ENCODE measurements at regions not wholly inside any gene's neighbourhood (a gene's known extent, or its start where the extent isn't known, plus 50 kb on each side); places are given as distances from the start of the nearest gene placed in this dataset.

DNA sequence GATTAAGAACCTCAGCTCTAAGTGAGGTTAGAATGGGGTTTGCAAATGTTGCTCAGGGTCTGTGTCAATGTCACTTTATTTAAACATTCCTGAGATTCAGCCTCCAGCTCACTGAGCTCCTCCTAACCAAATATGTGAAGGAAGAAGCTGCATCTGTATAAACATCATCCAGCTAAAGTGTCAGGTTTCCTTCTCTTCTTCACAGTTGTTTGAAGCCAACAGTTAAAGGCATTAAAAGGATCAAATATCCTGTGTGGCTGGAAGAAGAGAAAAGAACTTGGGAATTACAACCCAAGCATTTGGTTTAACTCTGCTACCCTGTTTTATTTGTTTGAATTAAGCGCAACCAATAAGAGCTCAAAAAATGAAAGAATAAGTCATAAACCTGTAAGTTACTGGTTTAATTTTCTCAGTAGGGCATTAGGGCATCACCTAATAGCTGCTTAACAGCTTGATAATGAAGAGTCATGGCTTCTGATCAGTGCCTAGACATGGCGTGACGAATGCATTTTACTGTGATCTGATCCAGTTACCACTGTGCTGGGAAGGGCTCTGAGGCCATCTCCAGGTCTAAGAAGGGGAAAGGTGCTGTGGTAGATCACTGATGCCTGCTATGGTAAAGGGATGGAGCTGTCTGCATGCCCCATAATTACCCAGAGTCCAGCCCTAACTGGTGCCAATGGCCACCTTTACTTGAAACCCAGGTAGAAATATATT is 165.7 kb upstream of the TSC22D2 start:
- no peak overlapping the region for H3K4me3 ChIP-seq (ENCODE audit: low read depth, low read length)
- TF ChIP-seq CTCF (IDR thresholded peaks at IDR 0.05; ENCODE audit: low read depth, low read length) = no peak

DNA sequence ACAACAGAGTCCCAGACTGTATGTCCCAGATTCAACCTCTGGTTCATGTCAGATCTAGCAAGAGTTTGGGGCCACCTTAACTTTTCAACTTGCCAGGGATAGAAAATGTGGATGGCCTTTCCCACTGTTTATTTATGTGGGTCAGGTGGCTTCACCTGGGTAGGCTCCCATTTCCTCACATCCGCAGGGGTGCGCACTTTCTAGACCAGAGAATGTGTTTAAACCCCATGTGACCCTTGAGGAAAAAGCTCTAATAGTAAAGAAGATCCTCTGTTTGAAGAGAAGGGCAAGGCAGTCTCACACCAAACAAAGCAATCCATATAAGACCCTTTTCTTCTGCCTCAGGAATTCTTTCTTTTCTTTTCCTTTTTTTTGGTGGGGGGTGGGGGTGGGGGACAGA is 167.2 kb upstream of the TSC22D2 start:
- no peak overlapping the region for H3K4me3 ChIP-seq (ENCODE audit: low read depth, low read length)
- no peak for TF ChIP-seq CTCF (IDR thresholded peaks at IDR 0.05; ENCODE audit: low read depth, low read length)

- TF ChIP-seq CTCF (IDR thresholded peaks at IDR 0.05; ENCODE audit: low read depth, low read length) = no peak
Observed at GRCh38 chr3:150239766-150240165, 168.3 kb upstream of the TSC22D2 start.

DNA sequence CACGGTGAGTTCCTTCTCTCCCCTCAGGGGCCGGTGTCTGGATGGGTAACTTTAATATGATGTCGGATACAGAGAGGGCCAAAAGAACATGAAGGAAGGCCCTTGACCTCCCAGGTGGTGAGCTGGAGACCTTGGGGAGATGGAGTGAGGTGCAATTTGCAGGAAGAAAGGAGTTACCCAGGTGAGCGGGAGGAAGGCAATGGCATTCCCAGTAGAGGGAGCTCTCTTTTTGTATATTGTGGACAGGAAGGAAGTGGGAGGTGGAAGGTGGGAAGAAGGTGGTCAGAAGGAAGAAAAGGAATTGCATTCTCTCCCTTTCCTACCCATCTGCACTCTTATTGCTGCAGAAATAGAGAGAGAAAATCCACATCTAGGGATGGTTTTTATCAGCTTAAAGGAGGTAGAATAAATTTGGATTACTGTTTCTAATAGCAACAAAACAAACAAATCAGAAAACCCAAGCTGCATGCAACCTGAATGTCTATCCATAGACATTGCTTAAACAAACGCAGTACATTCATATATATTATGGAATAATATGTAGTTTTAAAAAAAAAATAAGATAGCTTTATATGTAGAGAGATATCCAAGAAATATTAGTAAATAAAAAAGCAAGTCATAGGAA is 169.0 kb upstream of the TSC22D2 start:
- H3K4me3 ChIP-seq (ENCODE audit: low read depth, low read length) = no peak overlapping the region
- no peak for TF ChIP-seq CTCF (IDR thresholded peaks at IDR 0.05; ENCODE audit: low read depth, low read length)

More at GRCh38 chr3:150239766-150240165, 168.3 kb upstream of the TSC22D2 start:
- H3K4me3 ChIP-seq (ENCODE audit: low read depth, low read length) = no peak overlapping the region

- H3K4me3 ChIP-seq (ENCODE audit: low read depth, low read length) = no peak overlapping the region
- no peak for TF ChIP-seq CTCF (IDR thresholded peaks at IDR 0.05; ENCODE audit: low read depth, low read length)
Observed at GRCh38 chr3:150238048-150238802, 169.9 kb upstream of the TSC22D2 start.

DNA sequence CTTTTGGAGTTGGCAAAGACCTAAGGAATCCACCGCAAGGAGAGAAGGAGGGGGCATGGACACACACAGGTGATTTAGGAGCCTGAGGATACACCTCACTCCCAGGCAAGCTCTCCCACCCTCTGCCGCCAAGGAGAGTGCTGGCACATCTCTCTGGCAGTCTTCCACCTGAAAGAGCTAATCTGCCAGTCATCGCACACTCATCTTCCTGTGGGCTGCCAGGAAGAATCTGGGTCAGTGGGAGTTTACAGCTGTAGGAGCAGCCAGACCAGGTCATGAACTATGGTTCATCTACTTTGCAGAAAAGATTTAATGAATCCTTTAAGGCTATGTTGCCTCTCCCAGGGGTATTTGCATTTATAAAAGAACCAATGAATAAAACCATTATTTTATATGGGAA is 170.6 kb upstream of the TSC22D2 start:
- no peak overlapping the region for H3K4me3 ChIP-seq (ENCODE audit: low read depth, low read length)
- no peak for TF ChIP-seq CTCF (IDR thresholded peaks at IDR 0.05; ENCODE audit: low read depth, low read length)

All from WI38 (cell line).